ENCODE measurements at regions not wholly inside any gene's neighbourhood (a gene's known extent, or its start where the extent isn't known, plus 50 kb on each side); places are given as distances from the start of the nearest gene placed in this dataset.

DNA sequence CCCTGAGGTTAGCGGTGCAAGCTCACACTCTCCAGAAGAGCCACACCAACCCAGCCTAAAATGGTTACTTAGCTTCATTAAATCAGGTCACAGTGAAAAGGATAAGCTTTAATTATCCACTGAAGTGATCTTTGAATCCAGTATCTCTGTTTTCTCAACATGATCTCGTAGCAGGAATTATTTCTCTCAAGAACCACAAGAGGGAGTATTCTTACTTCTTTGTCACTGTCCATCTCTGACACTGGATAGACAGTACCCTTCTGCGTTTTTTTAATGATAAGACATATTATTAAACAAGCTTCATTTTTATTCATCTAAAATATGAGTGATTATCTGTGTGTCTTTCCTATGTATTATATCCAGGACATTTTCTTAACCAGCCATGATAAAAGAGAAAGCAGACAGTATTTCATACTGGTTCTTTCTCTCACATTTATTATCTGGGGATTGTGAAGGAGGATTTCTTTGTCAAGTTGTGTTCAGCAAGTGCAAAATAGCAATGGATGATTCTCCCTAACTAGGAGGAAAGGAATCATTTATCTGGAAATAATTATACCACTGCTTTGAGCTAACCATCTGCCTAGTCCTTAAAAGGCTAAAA is 105.4 kb upstream of the CCDC54 start:
- H3K23ac ChIP-seq (ENCODE audit: low read length): no peak overlapping the region
- H3K4ac ChIP-seq (ENCODE audit: low read depth, low read length): no peak overlapping the region
- peaks cover 1% of the 10 kb centered on the region for H3K79me1 ChIP-seq (ENCODE audit: low read length)
- no CpG with 5 or more reads among the region's 3 CpGs for WGBS (ENCODE audit: extremely low coverage, insufficient coverage, insufficient read length)
- no peak overlapping the region for H2BK120ac ChIP-seq (ENCODE audit: insufficient read depth, low read length, poor library complexity)
- no peak overlapping the region for H3K18ac ChIP-seq (ENCODE audit: low read length)
- no peak overlapping the region for H3K14ac ChIP-seq (ENCODE audit: low read length)
- no peak overlapping the region for H2BK12ac ChIP-seq (ENCODE audit: low read length)
- H4K8ac ChIP-seq (ENCODE audit: low read depth, low read length): no peak overlapping the region
- no peak overlapping the region for H4K12ac ChIP-seq (ENCODE audit: low read depth, low read length)
- H3K4me1 ChIP-seq (ENCODE audit: control insufficient read depth in 1 of 2, insufficient read depth in 2 of 2, low read length in 2 of 2): no peaks in the 10 kb centered on the region
- H4K91ac ChIP-seq (ENCODE audit: low read depth, low read length): no peak overlapping the region
- no peak overlapping the region for H3K4me3 ChIP-seq (ENCODE audit: low read depth, low read length)
- DNase-seq: peak in 1 of 2 donors; percentile 60
- H2AFZ ChIP-seq (ENCODE audit: insufficient read depth, low read length, poor library complexity): no peak overlapping the region
- H3K9me3 ChIP-seq (ENCODE audit: insufficient read depth, low read depth, low read length): no peaks in the 10 kb centered on the region
- no peak overlapping the region for H3K9ac ChIP-seq (ENCODE audit: low read length)
- H3K27ac ChIP-seq (ENCODE audit: low read depth, low read length): no peak overlapping the region
- no peak overlapping the region for H2AK5ac ChIP-seq (ENCODE audit: low read length)
- H2BK5ac ChIP-seq (ENCODE audit: low read depth, low read length, poor library complexity): no peak overlapping the region
- H3K36me3 ChIP-seq (ENCODE audit: control insufficient read depth in 1 of 2, insufficient read depth in 2 of 2, low read length in 2 of 2): no peaks in the 10 kb centered on the region
- no peaks in the 10 kb centered on the region for H3K79me2 ChIP-seq (ENCODE audit: control insufficient read depth, insufficient read depth, low read length, poor library complexity)
- no peak overlapping the region for H3K4me2 ChIP-seq (ENCODE audit: low read length)
- no peaks in the 10 kb centered on the region for H3K27me3 ChIP-seq (ENCODE audit: insufficient read depth, low read length)

- H3K23ac ChIP-seq (ENCODE audit: low read length): no peak overlapping the region
- no peak for DNase-seq
- H3K4ac ChIP-seq (ENCODE audit: low read depth, low read length): no peak overlapping the region
- no peak overlapping the region for H3K9ac ChIP-seq (ENCODE audit: low read length)
- H3K79me2 ChIP-seq (ENCODE audit: control insufficient read depth, insufficient read depth, low read length, poor library complexity): no peaks in the 10 kb centered on the region
- no peak overlapping the region for H4K91ac ChIP-seq (ENCODE audit: low read depth, low read length)
- no peak overlapping the region for H2BK12ac ChIP-seq (ENCODE audit: low read length)
- no peak overlapping the region for H3K18ac ChIP-seq (ENCODE audit: low read length)
- no peak overlapping the region for H2BK120ac ChIP-seq (ENCODE audit: insufficient read depth, low read length, poor library complexity)
- H2AFZ ChIP-seq (ENCODE audit: insufficient read depth, low read length, poor library complexity): no peak overlapping the region
- no peak overlapping the region for H2BK5ac ChIP-seq (ENCODE audit: low read depth, low read length, poor library complexity)
- no CpG with 5 or more reads among the region's 2 CpGs for WGBS (ENCODE audit: extremely low coverage, insufficient coverage, insufficient read length)
- H3K36me3 ChIP-seq (ENCODE audit: control insufficient read depth in 1 of 2, insufficient read depth in 2 of 2, low read length in 2 of 2): no peaks in the 10 kb centered on the region
- no peak overlapping the region for H3K4me3 ChIP-seq (ENCODE audit: low read depth, low read length)
- H3K27me3 ChIP-seq (ENCODE audit: insufficient read depth, low read length): no peaks in the 10 kb centered on the region
- H3K4me1 ChIP-seq (ENCODE audit: control insufficient read depth in 1 of 2, insufficient read depth in 2 of 2, low read length in 2 of 2): no peaks in the 10 kb centered on the region
- no peak overlapping the region for H3K27ac ChIP-seq (ENCODE audit: low read depth, low read length)
- no peak overlapping the region for H3K4me2 ChIP-seq (ENCODE audit: low read length)
- no peak overlapping the region for H3K14ac ChIP-seq (ENCODE audit: low read length)
- no peak overlapping the region for H4K12ac ChIP-seq (ENCODE audit: low read depth, low read length)
- H3K9me3 ChIP-seq (ENCODE audit: insufficient read depth, low read depth, low read length): no peaks in the 10 kb centered on the region
- no peak overlapping the region for H2AK5ac ChIP-seq (ENCODE audit: low read length)
- peaks cover 1% of the 10 kb centered on the region for H3K79me1 ChIP-seq (ENCODE audit: low read length)
- H4K8ac ChIP-seq (ENCODE audit: low read depth, low read length): no peak overlapping the region
These were observed 104.8 kb upstream of the CCDC54 start for GRCh38 chr3:107272471-107272870.

DNA sequence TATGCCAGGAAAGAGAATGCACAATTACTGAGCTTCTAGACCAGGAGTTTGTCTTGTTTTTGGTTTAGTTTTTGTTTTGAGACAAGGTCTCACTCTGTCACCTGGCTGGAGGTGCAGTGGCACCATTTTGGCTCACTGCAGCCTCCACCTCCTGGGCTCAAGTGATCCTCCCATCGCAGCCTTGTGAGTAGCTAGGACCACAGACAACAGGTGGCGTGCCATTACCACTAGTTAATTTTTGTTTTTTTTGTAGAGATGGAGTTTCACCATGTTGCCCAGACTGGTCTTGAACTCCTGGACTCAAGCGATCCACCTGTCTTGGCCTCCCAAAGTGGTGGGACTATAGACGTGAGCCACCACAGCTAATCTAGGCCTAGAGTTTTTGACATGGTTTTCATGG is 104.4 kb upstream of the CCDC54 start:
- no peak overlapping the region for H3K27ac ChIP-seq (ENCODE audit: low read depth, low read length)
- H2BK120ac ChIP-seq (ENCODE audit: insufficient read depth, low read length, poor library complexity): no peak overlapping the region
- no peak overlapping the region for H3K4ac ChIP-seq (ENCODE audit: low read depth, low read length)
- no peaks in the 10 kb centered on the region for H3K79me2 ChIP-seq (ENCODE audit: control insufficient read depth, insufficient read depth, low read length, poor library complexity)
- H3K14ac ChIP-seq (ENCODE audit: low read length): no peak overlapping the region
- no peak overlapping the region for H3K4me3 ChIP-seq (ENCODE audit: low read depth, low read length)
- H2BK5ac ChIP-seq (ENCODE audit: low read depth, low read length, poor library complexity): no peak overlapping the region
- no CpG with 5 or more reads among the region's 4 CpGs for WGBS (ENCODE audit: extremely low coverage, insufficient coverage, insufficient read length)
- no peak overlapping the region for H4K12ac ChIP-seq (ENCODE audit: low read depth, low read length)
- H3K27me3 ChIP-seq (ENCODE audit: insufficient read depth, low read length): no peaks in the 10 kb centered on the region
- H3K18ac ChIP-seq (ENCODE audit: low read length): no peak overlapping the region
- no peak overlapping the region for H2BK12ac ChIP-seq (ENCODE audit: low read length)
- DNase-seq: no peak
- no peaks in the 10 kb centered on the region for H3K4me1 ChIP-seq (ENCODE audit: control insufficient read depth in 1 of 2, insufficient read depth in 2 of 2, low read length in 2 of 2)
- H2AK5ac ChIP-seq (ENCODE audit: low read length): no peak overlapping the region
- no peak overlapping the region for H3K23ac ChIP-seq (ENCODE audit: low read length)
- no peak overlapping the region for H2AFZ ChIP-seq (ENCODE audit: insufficient read depth, low read length, poor library complexity)
- no peaks in the 10 kb centered on the region for H3K9me3 ChIP-seq (ENCODE audit: insufficient read depth, low read depth, low read length)
- no peaks in the 10 kb centered on the region for H3K36me3 ChIP-seq (ENCODE audit: control insufficient read depth in 1 of 2, insufficient read depth in 2 of 2, low read length in 2 of 2)
- no peak overlapping the region for H3K9ac ChIP-seq (ENCODE audit: low read length)
- H4K8ac ChIP-seq (ENCODE audit: low read depth, low read length): no peak overlapping the region
- H3K4me2 ChIP-seq (ENCODE audit: low read length): no peak overlapping the region
- no peak overlapping the region for H4K91ac ChIP-seq (ENCODE audit: low read depth, low read length)
- peaks cover 1% of the 10 kb centered on the region for H3K79me1 ChIP-seq (ENCODE audit: low read length)

- H2BK12ac ChIP-seq (ENCODE audit: low read length): no peak overlapping the region
- H4K8ac ChIP-seq (ENCODE audit: low read depth, low read length): no peak overlapping the region
- H3K9me3 ChIP-seq (ENCODE audit: insufficient read depth, low read depth, low read length): no peaks in the 10 kb centered on the region
- H4K91ac ChIP-seq (ENCODE audit: low read depth, low read length): no peak overlapping the region
- H3K27me3 ChIP-seq (ENCODE audit: insufficient read depth, low read length): no peaks in the 10 kb centered on the region
- H3K4me3 ChIP-seq (ENCODE audit: low read depth, low read length): no peak overlapping the region
- no peaks in the 10 kb centered on the region for H3K36me3 ChIP-seq (ENCODE audit: control insufficient read depth in 1 of 2, insufficient read depth in 2 of 2, low read length in 2 of 2)
- no peak overlapping the region for H3K4me2 ChIP-seq (ENCODE audit: low read length)
- no peak overlapping the region for H3K27ac ChIP-seq (ENCODE audit: low read depth, low read length)
- H2BK120ac ChIP-seq (ENCODE audit: insufficient read depth, low read length, poor library complexity): no peak overlapping the region
- no peak overlapping the region for H2AK5ac ChIP-seq (ENCODE audit: low read length)
- no CpG with 5 or more reads among the region's 2 CpGs for WGBS (ENCODE audit: extremely low coverage, insufficient coverage, insufficient read length)
- peaks cover 1% of the 10 kb centered on the region for H3K79me1 ChIP-seq (ENCODE audit: low read length)
- no peak overlapping the region for H4K12ac ChIP-seq (ENCODE audit: low read depth, low read length)
- no peak overlapping the region for H2AFZ ChIP-seq (ENCODE audit: insufficient read depth, low read length, poor library complexity)
- H3K18ac ChIP-seq (ENCODE audit: low read length): no peak overlapping the region
- no peak overlapping the region for H3K23ac ChIP-seq (ENCODE audit: low read length)
- no peak overlapping the region for H3K4ac ChIP-seq (ENCODE audit: low read depth, low read length)
- DNase-seq: peak in 1 of 2 donors; percentile 16
- no peaks in the 10 kb centered on the region for H3K79me2 ChIP-seq (ENCODE audit: control insufficient read depth, insufficient read depth, low read length, poor library complexity)
- no peak overlapping the region for H3K9ac ChIP-seq (ENCODE audit: low read length)
- H3K14ac ChIP-seq (ENCODE audit: low read length): no peak overlapping the region
- H2BK5ac ChIP-seq (ENCODE audit: low read depth, low read length, poor library complexity): no peak overlapping the region
- H3K4me1 ChIP-seq (ENCODE audit: control insufficient read depth in 1 of 2, insufficient read depth in 2 of 2, low read length in 2 of 2): no peaks in the 10 kb centered on the region
These were observed 103.5 kb upstream of the CCDC54 start for GRCh38 chr3:107273771-107274170.

Data from trophoblast cell (in vitro differentiated cells and primary cell).